H1 (cell line): ENCODE measurements at regions not wholly inside any gene's neighbourhood (a gene's known extent, or its start where the extent isn't known, plus 50 kb on each side); places are given as distances from the start of the nearest gene placed in this dataset.

Experiments
- CTCF ChIA-PET: fragments of 300-600 bp; sonication (Branson Sonifier 250); formaldehyde crosslinking; loops from one replicate; lab custom pipeline; 2021; ENCODE audit not compliant: partially characterized antibody; lab: Charles Lee
- POLR2A ChIA-PET: fragments of 300-600 bp; sonication (Branson Sonifier 250); formaldehyde crosslinking; loops from one replicate; lab custom pipeline; 2021; ENCODE audit warnings: inconsistent platforms; ENCODE audit not compliant: partially characterized antibody; lab: Charles Lee
- DNase-seq, 2 experiments: peaks; one replicate each; pipeline versions ENCODE4 v3.0.0 to v3.0.0-alpha.2; 2010 to 2022; ENCODE audit warnings: low spot score in 2 of 2, low read depth in 1 of 2, mixed read lengths in 1 of 2
- FAIRE-seq: peaks from 2 replicates; lab custom pipeline; 2011; peaks lifted over from hg19 to GRCh38; lab: Jason Lieb, UNC
- H2AFZ ChIP-seq: 2 replicates; pipeline ENCODE4 v1.8.1; 2012; ENCODE audit warnings: low read length, inconsistent platforms
- H2AK5ac ChIP-seq: 2 replicates; pipeline ENCODE4 v1.6.1; 2013; ENCODE audit warnings: low read depth, low read length
- H2BK120ac ChIP-seq: replicated peaks from 2 replicates; pipeline ENCODE3; 2013; ENCODE audit warnings: low read depth, low read length, inconsistent platforms
- H2BK12ac ChIP-seq: 2 replicates; pipeline ENCODE4 v1.6.1; 2013; ENCODE audit warnings: low read depth, low read length
- H2BK15ac ChIP-seq: 2 replicates; pipeline ENCODE4 v1.6.1; 2013; ENCODE audit warnings: low read length
- H2BK20ac ChIP-seq: 2 replicates; pipeline ENCODE4 v1.6.1; 2013; ENCODE audit warnings: low read length
- H2BK5ac ChIP-seq: 2 replicates; pipeline ENCODE4 v1.6.1; 2013; ENCODE audit warnings: low read depth, low read length
- H3K14ac ChIP-seq: 2 replicates; pipeline ENCODE4 v1.6.1; 2013; ENCODE audit warnings: inconsistent platforms; ENCODE audit not compliant: insufficient read length
- H3K18ac ChIP-seq: 2 replicates; pipeline ENCODE4 v1.6.1; 2013; ENCODE audit warnings: low read length; ENCODE audit errors: extremely low read depth
- H3K23ac ChIP-seq: 2 replicates; pipeline ENCODE4 v1.6.1; 2013; ENCODE audit warnings: inconsistent platforms; ENCODE audit not compliant: insufficient read length
- H3K23me2 ChIP-seq: 2 replicates; pipeline ENCODE4 v1.6.1; 2013; ENCODE audit warnings: low read depth, low read length
- H3K27ac ChIP-seq: 2 replicates; pipeline ENCODE4 v1.6.1; 2011; ENCODE audit warnings: low read depth, low read length, inconsistent platforms
- H3K27me3 ChIP-seq, 4 experiments: replicated peaks in 1 of 4; 1 replicate in 1 of 4; 2 replicates in 3 of 4; pipeline versions ENCODE4 v1.6.1 to v1.8.1; 2011 to 2013; ENCODE audit warnings: low read length in 3 of 4, mild to moderate bottlenecking in 3 of 4, inconsistent platforms in 2 of 4, mixed read lengths in 2 of 4, moderate library complexity in 1 of 4; ENCODE audit not compliant: control insufficient read depth in 3 of 4, insufficient read depth in 3 of 4; ENCODE audit errors: extremely low read depth in 1 of 4
- H3K36me3 ChIP-seq, 4 experiments: 2 replicates each; pipeline versions ENCODE4 v1.6.1 to v1.8.1; 2011 to 2013; ENCODE audit warnings: mild to moderate bottlenecking in 4 of 4, low read length in 3 of 4, moderate library complexity in 2 of 4, control low read depth in 1 of 4, inconsistent platforms in 1 of 4; ENCODE audit not compliant: insufficient read depth in 4 of 4, control insufficient read depth in 2 of 4
- H3K4ac ChIP-seq: replicated peaks from 2 replicates; pipeline ENCODE3; 2013; ENCODE audit warnings: low read length, low read depth, mixed read lengths, inconsistent platforms; ENCODE audit not compliant: insufficient read length
- H3K4me1 ChIP-seq, 4 experiments: replicated peaks in 1 of 4; 1 replicate in 1 of 4; 2 replicates in 3 of 4; pipeline versions ENCODE4 v1.6.1 to v1.8.1; 2011 to 2013; ENCODE audit warnings: low read length in 3 of 4, inconsistent platforms in 2 of 4, mixed read lengths in 1 of 4; ENCODE audit not compliant: insufficient read depth in 4 of 4, control insufficient read depth in 3 of 4
- H3K4me2 ChIP-seq, 2 experiments: 2 replicates each; pipeline versions ENCODE4 v1.6.1 to v1.8.1; 2011 to 2013; ENCODE audit warnings: low read depth in 2 of 2, low read length in 2 of 2, control low read depth in 1 of 2, inconsistent platforms in 1 of 2, mild to moderate bottlenecking in 1 of 2; ENCODE audit not compliant: insufficient read depth in 1 of 2
- H3K4me3 ChIP-seq, 4 experiments: fragments of 200-600, 300-600 bp in 1 of 4; sonication (generic), shearing (Covaris generic), sonication (Bioruptor Twin) in 1 of 4; 2 replicates each; pipeline versions ENCODE4 v1.5.1 to v1.8.1; 2011 to 2016; ENCODE audit warnings: low read length in 4 of 4, low read depth in 3 of 4, control low read depth in 2 of 4, inconsistent platforms in 2 of 4, mild to moderate bottlenecking in 2 of 4, mixed read lengths in 1 of 4, moderate library complexity in 1 of 4; ENCODE audit not compliant: insufficient read depth in 2 of 4; ENCODE audit errors: extremely low read depth in 1 of 4
- H3K56ac ChIP-seq: replicated peaks from 2 replicates; pipeline ENCODE3; 2013; ENCODE audit warnings: low read depth, mild to moderate bottlenecking, mixed read lengths, low read length, inconsistent platforms; ENCODE audit not compliant: insufficient read length
- H3K79me1 ChIP-seq: 2 replicates; pipeline ENCODE4 v1.6.1; 2013; ENCODE audit warnings: low read depth, low read length, control low read depth
- H3K79me2 ChIP-seq, 2 experiments: 2 replicates each; pipeline versions ENCODE4 v1.6.1 to v1.8.1; 2012 to 2013; ENCODE audit warnings: low read length in 2 of 2, mild to moderate bottlenecking in 2 of 2, inconsistent platforms in 1 of 2; ENCODE audit not compliant: insufficient read depth in 2 of 2, control insufficient read depth in 1 of 2
- H3K9ac ChIP-seq, 4 experiments: replicated peaks in 1 of 4; 1 replicate in 1 of 4; 2 replicates in 3 of 4; pipeline versions ENCODE4 v1.6.1 to v1.8.1; 2011 to 2013; ENCODE audit warnings: low read depth in 3 of 4, low read length in 3 of 4, control low read depth in 2 of 4, mild to moderate bottlenecking in 2 of 4, moderate library complexity in 2 of 4, inconsistent platforms in 1 of 4; ENCODE audit errors: extremely low read depth in 1 of 4
- H3K9me3 ChIP-seq, 2 experiments: 2 replicates each; pipeline versions ENCODE4 v1.6.1 to v1.8.1; 2012 to 2013; ENCODE audit warnings: mild to moderate bottlenecking in 2 of 2, moderate library complexity in 2 of 2, control low read depth in 1 of 2, inconsistent platforms in 1 of 2, low read depth in 1 of 2, low read length in 1 of 2, mixed read lengths in 1 of 2; ENCODE audit not compliant: insufficient read depth in 2 of 2
- H4K20me1 ChIP-seq, 2 experiments: replicated peaks in 1 of 2; 2 replicates each; pipeline versions ENCODE3 to v1.8.1; 2011 to 2013; ENCODE audit warnings: inconsistent platforms in 2 of 2, low read length in 2 of 2, mild to moderate bottlenecking in 1 of 2; ENCODE audit not compliant: insufficient read depth in 2 of 2, control insufficient read depth in 1 of 2
- H4K5ac ChIP-seq: 2 replicates; pipeline ENCODE4 v1.6.1; 2013; ENCODE audit warnings: low read length, low read depth, mixed read lengths, inconsistent platforms; ENCODE audit not compliant: insufficient read length
- H4K8ac ChIP-seq: 2 replicates; pipeline ENCODE4 v1.8.0; 2013; ENCODE audit warnings: mild to moderate bottlenecking, moderate library complexity, low read length, inconsistent platforms; ENCODE audit not compliant: insufficient read depth; ENCODE audit errors: extremely low read depth
- H4K91ac ChIP-seq: replicated peaks from 2 replicates; pipeline ENCODE3; 2013; ENCODE audit warnings: low read length, mixed read lengths, inconsistent platforms; ENCODE audit not compliant: insufficient read length
- ASH2L ChIP-seq: fragments of 200-600, 300-600 bp; sonication (generic); IDR thresholded peaks from one replicate; pipeline ENCODE4 v1.7.1; 2017; ENCODE audit warnings: low read length
- ATF3 ChIP-seq: IDR thresholded peaks from 2 replicates; pipeline ENCODE4 v1.6.1; 2011; ENCODE audit warnings: low read depth, mild to moderate bottlenecking, low read length; ENCODE audit not compliant: insufficient read depth
- CTBP2 ChIP-seq: IDR thresholded peaks from 2 replicates; pipeline ENCODE4 v1.7.0; 2011; ENCODE audit warnings: borderline replicate concordance, mild to moderate bottlenecking, moderate library complexity, mixed read lengths, low read length; ENCODE audit not compliant: insufficient read depth, insufficient read length
- E2F6 ChIP-seq: IDR thresholded peaks from 2 replicates; pipeline ENCODE4 v1.6.1; 2012; ENCODE audit warnings: inconsistent platforms
- EGR1 ChIP-seq: IDR thresholded peaks from 2 replicates; pipeline ENCODE4 v1.6.1; 2011; ENCODE audit warnings: low read depth, low read length, borderline replicate concordance
- EP300 ChIP-seq, 2 experiments: IDR thresholded peaks; 1 replicate in 1 of 2; 2 replicates in 1 of 2; pipeline ENCODE4 v1.6.1; 2011 to 2012; ENCODE audit warnings: low read depth in 2 of 2, low read length in 2 of 2, mild to moderate bottlenecking in 2 of 2, borderline replicate concordance in 1 of 2, inconsistent platforms in 1 of 2, moderate library complexity in 1 of 2
- HDAC2 ChIP-seq, 2 experiments: fragments of 300-600 bp in 1 of 2; sonication (generic) in 1 of 2; IDR thresholded peaks; 2 replicates each; pipeline ENCODE4 v1.6.1; 2011 to 2012; ENCODE audit warnings: low read depth in 2 of 2, low read length in 2 of 2, mild to moderate bottlenecking in 2 of 2, moderate library complexity in 2 of 2, borderline replicate concordance in 1 of 2, inconsistent platforms in 1 of 2
- POLR2A ChIP-seq, 2 experiments: IDR thresholded peaks; 1 replicate in 1 of 2; 2 replicates in 1 of 2; pipeline ENCODE4 v1.6.1; 2011; ENCODE audit warnings: low read depth in 2 of 2, low read length in 2 of 2, mild to moderate bottlenecking in 2 of 2; ENCODE audit errors: control extremely low read depth in 1 of 2
- POLR2AphosphoS5 ChIP-seq: IDR thresholded peaks from 2 replicates; pipeline ENCODE4 v1.6.1; 2011; ENCODE audit warnings: low read depth, low read length
- POU5F1 ChIP-seq: IDR thresholded peaks from 2 replicates; pipeline ENCODE4 v1.6.1; 2011; ENCODE audit warnings: low read depth, mild to moderate bottlenecking, low read length, moderate library complexity
- SAP30 ChIP-seq: fragments of 300-600 bp; sonication (generic); IDR thresholded peaks from 2 replicates; pipeline ENCODE4 v1.7.1; 2012; ENCODE audit warnings: low read length, moderate library complexity, mild to moderate bottlenecking, inconsistent platforms; ENCODE audit not compliant: insufficient read depth, insufficient replicate concordance
- TEAD4 ChIP-seq: IDR thresholded peaks from 2 replicates; pipeline ENCODE4 v1.6.1; 2012; ENCODE audit warnings: low read depth, low read length, inconsistent platforms, mixed read lengths
- WGBS, 2 experiments: shearing (Covaris generic) in 1 of 2; methylation state at CpG; one replicate each; pipeline versions ENCODE4 v1.1.6 to v1.1.7; 2013 to 2015; ENCODE audit warnings: low lambda C conversion rate in 2 of 2, mixed read lengths in 2 of 2, inconsistent platforms in 1 of 2, low coverage in 1 of 2, missing lambda C conversion rate in 1 of 2; ENCODE audit not compliant: insufficient replicate concordance in 2 of 2, insufficient coverage in 1 of 2, insufficient read length in 1 of 2; ENCODE audit errors: extremely low coverage in 1 of 2, missing lambda C conversion rate in 1 of 2; 5-methylcytosine and 5-hydroxymethylcytosine counted together

- H3K23ac ChIP-seq, result no peak overlapping the region
- no peak overlapping the region for H4K5ac ChIP-seq
- H3K23me2 ChIP-seq, result no peaks in the 10 kb centered on the region
- H3K27me3 ChIP-seq, result no peaks in the 10 kb centered on the region
- no peak overlapping the region for H3K27ac ChIP-seq
- no peak overlapping the region for H2BK20ac ChIP-seq
- no peak overlapping the region for H2BK15ac ChIP-seq
- no peaks in the 10 kb centered on the region for H3K4me1 ChIP-seq
- H4K91ac ChIP-seq, result no peak overlapping the region
- DNase-seq (no peak), FAIRE-seq (no peak)
- 88% methylated on average over 3 of the region's 4 CpGs; no CpG with 5 or more reads in 1 of the 2 experiments for WGBS, 2 experiments
- H3K14ac ChIP-seq, result no peak overlapping the region
- H4K20me1 ChIP-seq, result no peaks in the 10 kb centered on the region
- no peak overlapping the region for H3K18ac ChIP-seq
- no peak overlapping the region for H3K56ac ChIP-seq
- no peak overlapping the region for H3K4me3 ChIP-seq
- no peak overlapping the region for H4K8ac ChIP-seq
- ChIA-PET CTCF (interaction anchor here (1.1 to 1.9 kb wide), 2 partner anchors 14 to 18 kb away, joined by 3 read pairs; no protein-coding TSS in a partner anchor), POLR2A (no interaction called here)
- H3K4me2 ChIP-seq, result no peak overlapping the region
- no peak overlapping the region for H3K4ac ChIP-seq
- no peak overlapping the region for H2BK120ac ChIP-seq
- no peaks in the 10 kb centered on the region for H3K79me2 ChIP-seq
- H3K79me1 ChIP-seq, result no peaks in the 10 kb centered on the region
- H3K36me3 ChIP-seq, result no peaks in the 10 kb centered on the region
- H2BK5ac ChIP-seq, result no peak overlapping the region
- no peak overlapping the region for H2BK12ac ChIP-seq
- no peak overlapping the region for H3K9ac ChIP-seq
- H2AFZ ChIP-seq, result no peak overlapping the region
- H2AK5ac ChIP-seq, result no peak overlapping the region
- no peaks in the 10 kb centered on the region for H3K9me3 ChIP-seq
- TF ChIP-seq ASH2L, result no peak
- TF ChIP-seq POLR2A (IDR thresholded peaks at IDR 0.05; ENCODE audit: control extremely low read depth in 1 of 2, low read depth in 2 of 2, low read length in 2 of 2), result no peak
- TF ChIP-seq CTBP2, result no peak
- no peak for TF ChIP-seq SAP30
- TF ChIP-seq EGR1, result no peak
- TF ChIP-seq ATF3, result no peak
- TF ChIP-seq TEAD4, result no peak
- TF ChIP-seq EP300 (IDR thresholded peaks at IDR 0.05; ENCODE audit: borderline replicate concordance in 1 of 2, low read depth in 2 of 2, low read length in 2 of 2), result no peak
- TF ChIP-seq HDAC2 (IDR thresholded peaks at IDR 0.05; ENCODE audit: borderline replicate concordance in 1 of 2, low read depth in 2 of 2, low read length in 2 of 2), result no peak
- TF ChIP-seq E2F6, result no peak
- no peak for TF ChIP-seq POLR2AphosphoS5
- TF ChIP-seq POU5F1, result no peak
Measured at GRCh38 chr7:109529712-109530111, 960.0 kb downstream of the DNAJB9 start.
